IMR-90 (cell line): ENCODE measurements at regions not wholly inside any gene's neighbourhood (a gene's known extent, or its start where the extent isn't known, plus 50 kb on each side); places are given as distances from the start of the nearest gene placed in this dataset.
A peak's percentile ranks its signal among the peaks of the same experiment; 100 is the strongest.

Experiments used
- ATAC-seq: fragments of 200-7000 bp; cut with Tn5 transposase; 2 replicates; pipeline ENCODE4 v1.9.1; 2020; ENCODE audit warnings: low read depth, mild to moderate bottlenecking, moderate library complexity
- BruUV-seq: library from RNA; stranded (reverse); fragments of 400-500 nt; replicated peaks from 2 replicates; lab custom pipeline; 2021; lab: Mats Ljungman, UMichigan
- CTCF ChIA-PET: fragments of 300-600 bp; formaldehyde crosslinking; extraction: SDS; loops from one replicate; lab custom pipeline; 2021; ENCODE audit warnings: antibody characterized with exemption; lab: Yijun Ruan, JAX
- POLR2A ChIA-PET: fragments of 300-600 bp; sonication (Branson Sonifier 250); formaldehyde crosslinking; loops from one replicate; lab custom pipeline; 2022; ENCODE audit warnings: antibody characterized with exemption; ENCODE audit not compliant: unreplicated experiment; lab: Charles Lee
- DNase-seq: peaks from one replicate; pipeline ENCODE4 v3.0.0; 2013
- H2AFZ ChIP-seq: replicated peaks from 2 replicates; pipeline ENCODE3; 2013; ENCODE audit warnings: low read length, mild to moderate bottlenecking; ENCODE audit not compliant: poor library complexity
- H2AK5ac ChIP-seq: 2 replicates; pipeline ENCODE4 v1.6.1; 2013; ENCODE audit warnings: low read depth, low read length, inconsistent platforms
- H2AK9ac ChIP-seq: replicated peaks from 2 replicates; pipeline ENCODE3; 2013; ENCODE audit warnings: mild to moderate bottlenecking, low read depth, low read length, moderate library complexity; ENCODE audit not compliant: poor library complexity
- H2BK120ac ChIP-seq: 2 replicates; pipeline ENCODE4 v1.6.1; 2013; ENCODE audit warnings: low read depth, low read length, inconsistent platforms
- H2BK15ac ChIP-seq: 3 replicates; pipeline ENCODE4 v1.6.1; 2013; ENCODE audit warnings: low read depth, low read length, inconsistent platforms
- H2BK20ac ChIP-seq: 2 replicates; pipeline ENCODE4 v1.6.1; 2013; ENCODE audit warnings: low read depth, mild to moderate bottlenecking, inconsistent platforms, low read length, moderate library complexity
- H2BK5ac ChIP-seq: 2 replicates; pipeline ENCODE4 v1.6.1; 2013; ENCODE audit warnings: mild to moderate bottlenecking, low read depth, low read length, inconsistent platforms; ENCODE audit not compliant: poor library complexity, severe bottlenecking
- H3K14ac ChIP-seq: replicated peaks from 2 replicates; pipeline ENCODE4 v1.6.1; 2013; ENCODE audit warnings: low read depth, low read length, inconsistent platforms
- H3K18ac ChIP-seq: 2 replicates; pipeline ENCODE4 v1.6.1; 2013; ENCODE audit warnings: low read depth, low read length, control low read depth
- H3K23ac ChIP-seq: 2 replicates; pipeline ENCODE4 v1.6.1; 2013; ENCODE audit warnings: low read depth, low read length, inconsistent platforms
- H3K27ac ChIP-seq: 2 replicates; pipeline ENCODE4 v1.5.1; 2013; ENCODE audit warnings: mild to moderate bottlenecking, control low read depth, low read length; ENCODE audit not compliant: insufficient read depth
- H3K27me3 ChIP-seq: 2 replicates; pipeline ENCODE4 v1.6.1; 2013; ENCODE audit warnings: low read length; ENCODE audit not compliant: control insufficient read depth, insufficient read depth
- H3K36me3 ChIP-seq: 2 replicates; pipeline ENCODE4 v1.6.1; 2013; ENCODE audit warnings: low read length, mixed read lengths; ENCODE audit not compliant: control insufficient read depth, insufficient read depth
- H3K4ac ChIP-seq: 2 replicates; pipeline ENCODE4 v1.6.1; 2013; ENCODE audit warnings: low read depth, low read length, inconsistent platforms
- H3K4me1 ChIP-seq: 2 replicates; pipeline ENCODE4 v1.6.1; 2013; ENCODE audit warnings: low read length, mixed read lengths; ENCODE audit not compliant: control insufficient read depth, insufficient read depth
- H3K4me2 ChIP-seq: 2 replicates; pipeline ENCODE4 v1.6.1; 2013; ENCODE audit warnings: low read depth, mild to moderate bottlenecking, control low read depth, low read length, moderate library complexity
- H3K4me3 ChIP-seq: 2 replicates; pipeline ENCODE4 v1.5.1; 2013; ENCODE audit warnings: low read depth, mild to moderate bottlenecking, control low read depth, low read length, moderate library complexity; ENCODE audit not compliant: insufficient read depth
- H3K56ac ChIP-seq: 2 replicates; pipeline ENCODE4 v1.6.1; 2013; ENCODE audit warnings: low read length, inconsistent platforms; ENCODE audit not compliant: insufficient read depth; ENCODE audit errors: extremely low read depth
- H3K79me1 ChIP-seq, 2 experiments: 2 replicates each; pipeline ENCODE4 v1.6.1; 2013; ENCODE audit warnings: low read length in 2 of 2, inconsistent platforms in 1 of 2, low read depth in 1 of 2
- H3K9ac ChIP-seq: 2 replicates; pipeline ENCODE4 v1.6.1; 2013; ENCODE audit warnings: low read depth, low read length, control low read depth
- H3K9me1 ChIP-seq: 2 replicates; pipeline ENCODE4 v1.6.1; 2013; ENCODE audit warnings: low read length, inconsistent platforms; ENCODE audit not compliant: insufficient read depth
- H3K9me3 ChIP-seq: 2 replicates; pipeline ENCODE4 v1.6.1; 2013; ENCODE audit warnings: low read length; ENCODE audit not compliant: control insufficient read depth, insufficient read depth
- H4K20me1 ChIP-seq: 2 replicates; pipeline ENCODE4 v1.6.1; 2013; ENCODE audit warnings: low read length, inconsistent platforms; ENCODE audit not compliant: insufficient read depth
- H4K5ac ChIP-seq: 2 replicates; pipeline ENCODE4 v1.6.1; 2013; ENCODE audit warnings: mild to moderate bottlenecking, low read depth, low read length, control low read depth
- H4K8ac ChIP-seq, 2 experiments: 2 replicates each; pipeline ENCODE4 v1.6.1; 2013; ENCODE audit warnings: low read depth in 2 of 2, low read length in 2 of 2, control low read depth in 1 of 2, inconsistent platforms in 1 of 2
- H4K91ac ChIP-seq: 2 replicates; pipeline ENCODE4 v1.6.1; 2013; ENCODE audit warnings: low read depth, low read length, inconsistent platforms; ENCODE audit not compliant: insufficient read depth
- CEBPB ChIP-seq: IDR thresholded peaks from 2 replicates; pipeline ENCODE4 v1.6.1; 2012; ENCODE audit warnings: low read depth, low read length, improper control_type of control experiment
- CHD1 ChIP-seq: IDR thresholded peaks from 2 replicates; pipeline ENCODE4 v1.6.1; 2012; ENCODE audit warnings: low read depth, low read length, improper control_type of control experiment
- MAFK ChIP-seq: IDR thresholded peaks from 2 replicates; pipeline ENCODE4 v1.6.1; 2012; ENCODE audit warnings: low read depth, low read length, improper control_type of control experiment
- MAZ ChIP-seq: IDR thresholded peaks from 2 replicates; pipeline ENCODE4 v1.6.1; 2012; ENCODE audit warnings: low read depth, mild to moderate bottlenecking, low read length, improper control_type of control experiment, moderate library complexity, borderline replicate concordance
- MXI1 ChIP-seq: IDR thresholded peaks from 2 replicates; pipeline ENCODE4 v1.6.1; 2012; ENCODE audit warnings: low read depth, mild to moderate bottlenecking, low read length, moderate library complexity, borderline replicate concordance
- NFE2L2 ChIP-seq: fragments of 150-350 bp; IDR thresholded peaks from 2 replicates; pipeline ENCODE4 v1.6.1; 2016; ENCODE audit warnings: low read depth, mild to moderate bottlenecking, low read length
- RAD21 ChIP-seq: IDR thresholded peaks from 2 replicates; pipeline ENCODE4 v1.6.1; 2012; ENCODE audit warnings: low read length, improper control_type of control experiment
- RFX5 ChIP-seq: IDR thresholded peaks from 2 replicates; pipeline ENCODE4 v1.8.0; 2012; ENCODE audit warnings: low read depth, mild to moderate bottlenecking, low read length, moderate library complexity
- SMC3 ChIP-seq: fragments of 150-350 bp; IDR thresholded peaks from 2 replicates; pipeline ENCODE4 v1.6.1; 2016; ENCODE audit warnings: low read depth, mild to moderate bottlenecking, antibody characterized with exemption, low read length, moderate library complexity
- USF2 ChIP-seq: fragments of 150-350 bp; IDR thresholded peaks from 2 replicates; pipeline ENCODE4 v1.6.1; 2017; ENCODE audit warnings: mild to moderate bottlenecking, antibody characterized with exemption, low read length, low read depth
- WGBS, 2 experiments: methylation state at CpG; one replicate each; pipeline versions ENCODE4 v1.1.5 to v1.1.7; 2013; ENCODE audit warnings: missing lambda C conversion rate in 2 of 2; ENCODE audit not compliant: insufficient read length in 1 of 2; ENCODE audit errors: extremely low coverage in 2 of 2; 5-methylcytosine and 5-hydroxymethylcytosine counted together
- dilution Hi-C: fragments of 300-500 bp; cut with HindIII; formaldehyde crosslinking; loops from one replicate; pipeline ENCODE4 v1.14.3; 2018; ENCODE audit warnings: low sequenced_read_pairs; ENCODE audit not compliant: unreplicated experiment
- in situ Hi-C: fragments of 300-500 bp; cut with MboI; formaldehyde crosslinking; loops from 3 replicates; pipeline ENCODE4 v1.14.3; 2019; ENCODE audit warnings: low sequenced_read_pairs, inconsistent platforms, mixed read lengths
- intact Hi-C: fragments of 100-400 bp; cut with micrococcal nuclease; formaldehyde crosslinking; loops from 2 replicates; pipeline ENCODE4 v1.10.0; 2022
- TF ChIP-seq, protein P1 (sequence below): conservative IDR thresholded peaks from 2 replicates; pipeline ENCODE4 v1.5.1; 2012; ENCODE audit warnings: mild to moderate bottlenecking, low read depth, low read length, improper control_type of control experiment

GRCh38 chr10:26939290-26939961 is 78.7 kb upstream of the ABI1 start:
- Histone ChIP-seq H3K56ac (no peak overlapping the region), H2BK15ac (no peak overlapping the region), H3K27ac (no peak overlapping the region), H2BK5ac (no peak overlapping the region), H3K9me1 (no peaks in the 10 kb centered on the region), H3K4me2 (no peak overlapping the region), H3K14ac (no peak overlapping the region), H3K9me3 (no peaks in the 10 kb centered on the region), H2BK120ac (no peak overlapping the region), H3K9ac (no peak overlapping the region), H3K36me3 (no peaks in the 10 kb centered on the region), H3K23ac (no peak overlapping the region), H2BK20ac (no peak overlapping the region), H3K4me3 (no peak overlapping the region), H2AK9ac (no peak overlapping the region), H4K5ac (no peak overlapping the region), H4K8ac (no peak overlapping the region), H3K27me3 (no peaks in the 10 kb centered on the region; the same call in 1 of the 2 replicates), H2AK5ac (no peak overlapping the region), H3K4me1 (no peaks in the 10 kb centered on the region), H3K4ac (no peak overlapping the region), H2AFZ (peak overlapping the region; percentile 1), H4K91ac (no peak overlapping the region), H3K18ac (no peak overlapping the region), H3K79me1 (no peaks in the 10 kb centered on the region), H4K20me1 (no peaks in the 10 kb centered on the region)
- TF ChIP-seq RAD21 (no peak), MAFK (no peak), CHD1 (no peak), NFE2L2 (no peak), RFX5 (no peak), USF2 (no peak), CEBPB (no peak), MAZ (no peak), MXI1 (no peak), SMC3 (no peak)
- TF ChIP-seq, protein P1, sequence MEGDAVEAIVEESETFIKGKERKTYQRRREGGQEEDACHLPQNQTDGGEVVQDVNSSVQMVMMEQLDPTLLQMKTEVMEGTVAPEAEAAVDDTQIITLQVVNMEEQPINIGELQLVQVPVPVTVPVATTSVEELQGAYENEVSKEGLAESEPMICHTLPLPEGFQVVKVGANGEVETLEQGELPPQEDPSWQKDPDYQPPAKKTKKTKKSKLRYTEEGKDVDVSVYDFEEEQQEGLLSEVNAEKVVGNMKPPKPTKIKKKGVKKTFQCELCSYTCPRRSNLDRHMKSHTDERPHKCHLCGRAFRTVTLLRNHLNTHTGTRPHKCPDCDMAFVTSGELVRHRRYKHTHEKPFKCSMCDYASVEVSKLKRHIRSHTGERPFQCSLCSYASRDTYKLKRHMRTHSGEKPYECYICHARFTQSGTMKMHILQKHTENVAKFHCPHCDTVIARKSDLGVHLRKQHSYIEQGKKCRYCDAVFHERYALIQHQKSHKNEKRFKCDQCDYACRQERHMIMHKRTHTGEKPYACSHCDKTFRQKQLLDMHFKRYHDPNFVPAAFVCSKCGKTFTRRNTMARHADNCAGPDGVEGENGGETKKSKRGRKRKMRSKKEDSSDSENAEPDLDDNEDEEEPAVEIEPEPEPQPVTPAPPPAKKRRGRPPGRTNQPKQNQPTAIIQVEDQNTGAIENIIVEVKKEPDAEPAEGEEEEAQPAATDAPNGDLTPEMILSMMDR, result no peak
- intact Hi-C loops, result no loop called here
- in situ Hi-C loops, result no loop called here
- POLR2A ChIA-PET, result interaction anchor here (0.6 kb wide), 1 partner anchor 146 kb away, joined by 3 read pairs; no protein-coding TSS in a partner anchor
- DNase-seq (no peak), ATAC-seq (no peak)
- BruUV-seq, result no TSS peak
- dilution Hi-C loops, result no loop called here
- CTCF ChIA-PET, result interaction anchor here (0.5 to 0.6 kb wide), 2 partner anchors 333 to 1328 kb away, joined by 4 read pairs; no protein-coding TSS in a partner anchor
- 74% methylated on average over 17 of the region's 22 CpGs; no CpG with 5 or more reads in 1 of the 2 experiments for WGBS, 2 experiments
